ENCODE measurements at regions not wholly inside any gene's neighbourhood (a gene's known extent, or its start where the extent isn't known, plus 50 kb on each side); places are given as distances from the start of the nearest gene placed in this dataset.

GRCh38 chr5:36355516-36355915 is 53.8 kb upstream of the RANBP3L start:
- DNase-seq = no peak

- no peak for DNase-seq
Observed at GRCh38 chr5:36356915-36357314, 55.2 kb upstream of the RANBP3L start.

GRCh38 chr5:36357391-36357975 is 55.8 kb upstream of the RANBP3L start:
- DNase-seq = peak; percentile 13

- DNase-seq = peak; percentile 28
Observed at GRCh38 chr5:36359267-36359666, 57.6 kb upstream of the RANBP3L start.

- DNase-seq = no peak
Observed at GRCh38 chr5:36360307-36360706, 58.6 kb upstream of the RANBP3L start.

- DNase-seq = no peak
Observed at GRCh38 chr5:36363101-36363500, 61.4 kb upstream of the RANBP3L start.

GRCh38 chr5:36363744-36364143 is 62.0 kb upstream of the RANBP3L start:
- DNase-seq = no peak

- no peak for DNase-seq
Observed at GRCh38 chr5:36364473-36364872, 62.8 kb upstream of the RANBP3L start.

- no peak for DNase-seq
Observed at GRCh38 chr5:36365896-36366295, 64.2 kb upstream of the RANBP3L start.

GRCh38 chr5:36366883-36367282 is 65.2 kb upstream of the RANBP3L start:
- no peak for DNase-seq

- DNase-seq = no peak
Observed at GRCh38 chr5:36367524-36367923, 65.8 kb upstream of the RANBP3L start.

- no peak for DNase-seq
Observed at GRCh38 chr5:36369219-36369690, 67.6 kb upstream of the RANBP3L start.

- DNase-seq = no peak
Observed at GRCh38 chr5:36370073-36370472, 68.4 kb upstream of the RANBP3L start.

GRCh38 chr5:36371366-36371765 is 69.7 kb upstream of the RANBP3L start:
- DNase-seq = no peak

- DNase-seq = peak; percentile 10
Observed at GRCh38 chr5:36373527-36374086, 71.9 kb upstream of the RANBP3L start.

GRCh38 chr5:36374266-36374862 is 72.7 kb upstream of the RANBP3L start:
- no peak for DNase-seq

GRCh38 chr5:36377192-36377591 is 75.5 kb upstream of the RANBP3L start:
- no peak for DNase-seq

GRCh38 chr5:36378551-36378950 is 76.8 kb upstream of the RANBP3L start:
- DNase-seq = no peak

GRCh38 chr5:36382890-36383289 is 81.2 kb upstream of the RANBP3L start:
- no peak for DNase-seq

GRCh38 chr5:36383942-36384341 is 82.2 kb upstream of the RANBP3L start:
- no peak for DNase-seq

- DNase-seq = no peak
Observed at GRCh38 chr5:36384845-36385244, 83.1 kb upstream of the RANBP3L start.

- DNase-seq = no peak
Observed at GRCh38 chr5:36385495-36385894, 83.8 kb upstream of the RANBP3L start.

- DNase-seq = no peak
Observed at GRCh38 chr5:36388288-36388687, 86.6 kb upstream of the RANBP3L start.

GRCh38 chr5:36389245-36389644 is 87.5 kb upstream of the RANBP3L start:
- DNase-seq = peak; percentile 43

Measured in muscle of arm (tissue), 1 donor.